CD14-positive monocyte (primary cell): ENCODE measurements at regions not wholly inside any gene's neighbourhood (a gene's known extent, or its start where the extent isn't known, plus 50 kb on each side); places are given as distances from the start of the nearest gene placed in this dataset.

Source experiments
- DNase-seq, 3 donors: peaks; one replicate each; pipeline ENCODE4 v3.0.0-alpha.2; 2011 to 2022
- H2AFZ ChIP-seq: 2 replicates; pipeline ENCODE4 v1.6.0; 2012; ENCODE audit warnings: mild to moderate bottlenecking, low read depth, low read length, inconsistent platforms; ENCODE audit not compliant: insufficient read depth, poor library complexity, severe bottlenecking
- H3K27ac ChIP-seq, 2 donors: 1 replicate in 1 of 2; 2 replicates in 1 of 2; pipeline ENCODE4 v1.5.1; 2012 to 2013; ENCODE audit warnings: low read length in 2 of 2, control low read depth in 1 of 2, inconsistent platforms in 1 of 2, low read depth in 1 of 2, mild to moderate bottlenecking in 1 of 2
- H3K27me3 ChIP-seq, 2 donors: one replicate each; pipeline versions ENCODE4 v1.6.0 to v1.6.1; 2011 to 2013; ENCODE audit warnings: low read length in 2 of 2; ENCODE audit not compliant: control insufficient read depth in 2 of 2, insufficient read depth in 2 of 2
- H3K36me3 ChIP-seq, 2 donors: replicated peaks in 1 of 2; 1 replicate in 1 of 2; 2 replicates in 1 of 2; pipeline versions ENCODE4 v1.5.1 to v1.6.1; 2012 to 2013; ENCODE audit warnings: low read length in 2 of 2, control low read depth in 1 of 2, inconsistent platforms in 1 of 2, mild to moderate bottlenecking in 1 of 2; ENCODE audit not compliant: insufficient read depth in 2 of 2, control insufficient read depth in 1 of 2
- H3K4me1 ChIP-seq, 2 donors: 1 replicate in 1 of 2; 2 replicates in 1 of 2; pipeline versions ENCODE4 v1.5.1 to v1.6.1; 2012 to 2013; ENCODE audit warnings: low read length in 2 of 2, control low read depth in 1 of 2, inconsistent platforms in 1 of 2, mild to moderate bottlenecking in 1 of 2, moderate library complexity in 1 of 2; ENCODE audit not compliant: insufficient read depth in 2 of 2, control insufficient read depth in 1 of 2
- H3K4me2 ChIP-seq: replicated peaks from 2 replicates; pipeline ENCODE3; 2012; ENCODE audit warnings: low read length, moderate library complexity, mild to moderate bottlenecking; ENCODE audit not compliant: poor library complexity, severe bottlenecking; ENCODE audit errors: extremely low read depth
- H3K4me3 ChIP-seq, 3 experiments: fragments of 200-600 bp in 1 of 3; sonication (generic) in 1 of 3; replicated peaks in 1 of 3; 1 replicate in 2 of 3; 2 replicates in 1 of 3; pipeline ENCODE4 v1.5.1; 2011 to 2013; ENCODE audit warnings: low read length in 3 of 3, mild to moderate bottlenecking in 3 of 3, control low read depth in 2 of 3, low read depth in 2 of 3, inconsistent platforms in 1 of 3, moderate library complexity in 1 of 3
- H3K79me2 ChIP-seq: 2 replicates; pipeline ENCODE4 v1.6.0; 2012; ENCODE audit warnings: mild to moderate bottlenecking, control low read depth, inconsistent platforms, low read length, moderate library complexity; ENCODE audit not compliant: insufficient read depth
- H3K9ac ChIP-seq: 2 replicates; pipeline ENCODE4 v1.6.0; 2017; ENCODE audit warnings: low read length, mild to moderate bottlenecking; ENCODE audit not compliant: insufficient read depth, poor library complexity, severe bottlenecking
- H3K9me3 ChIP-seq, 2 donors: replicated peaks in 1 of 2; 1 replicate in 1 of 2; 2 replicates in 1 of 2; pipeline versions ENCODE4 v1.5.1 to v1.6.1; 2012 to 2013; ENCODE audit warnings: low read length in 2 of 2, control low read depth in 1 of 2; ENCODE audit not compliant: control insufficient read depth in 1 of 2, insufficient read depth in 1 of 2
- H4K20me1 ChIP-seq: 2 replicates; pipeline ENCODE4 v1.6.0; 2012; ENCODE audit warnings: mild to moderate bottlenecking, low read length, control low read depth, moderate library complexity; ENCODE audit not compliant: insufficient read depth
- H3K27ac Mint-ChIP-seq, 7 donors: one replicate each; pipeline ENCODE4 v1.8.0; 2020; ENCODE audit warnings: mild to moderate bottlenecking in 7 of 7, mixed read lengths in 7 of 7, moderate library complexity in 6 of 7, inconsistent platforms in 2 of 7
- H3K27me3 Mint-ChIP-seq, 3 donors: one replicate each; pipeline ENCODE4 v1.8.0; 2021 to 2022; ENCODE audit warnings: low read depth in 3 of 3, mild to moderate bottlenecking in 3 of 3, mixed read lengths in 3 of 3, moderate library complexity in 3 of 3, inconsistent platforms in 1 of 3
- H3K36me3 Mint-ChIP-seq, 2 donors: one replicate each; pipeline ENCODE4 v1.8.0; 2020; ENCODE audit warnings: mixed read lengths in 2 of 2, inconsistent platforms in 1 of 2, mild to moderate bottlenecking in 1 of 2
- H3K4me1 Mint-ChIP-seq: one replicate; pipeline ENCODE4 v1.8.0; 2020; ENCODE audit warnings: mild to moderate bottlenecking, mixed read lengths
- H3K4me3 Mint-ChIP-seq, 2 donors: one replicate each; pipeline ENCODE4 v1.8.0; 2020; ENCODE audit warnings: mild to moderate bottlenecking in 2 of 2, mixed read lengths in 2 of 2, moderate library complexity in 1 of 2
- H3K9me3 Mint-ChIP-seq, 7 donors: one replicate each; pipeline ENCODE4 v1.8.0; 2020 to 2022; ENCODE audit warnings: mixed read lengths in 7 of 7, mild to moderate bottlenecking in 6 of 7, moderate library complexity in 6 of 7, inconsistent platforms in 2 of 7
- CTCF ChIP-seq: fragments of 200-600 bp; IDR thresholded peaks from one replicate; pipeline ENCODE4 v1.8.0; 2022; ENCODE audit warnings: antibody characterized with exemption, mild to moderate bottlenecking
- WGBS: methylation state at CpG from one replicate; pipeline ENCODE4 v1.1.5; 2013; ENCODE audit warnings: missing lambda C conversion rate; ENCODE audit not compliant: insufficient coverage; 5-methylcytosine and 5-hydroxymethylcytosine counted together
- intact Hi-C, 2 donors: fragments of 100-400 bp; cut with micrococcal nuclease; formaldehyde crosslinking; loops; one replicate each; pipeline versions ENCODE4 v1.15.0 to v1.15.1; 2023

- WGBS = no CpG with 5 or more reads among the region's 5 CpGs
- H3K9me3 ChIP-seq = peaks cover 41 to 72% of the 10 kb centered on the region in 2 donors
- H3K27ac ChIP-seq = no peak overlapping the region
- no peaks in the 10 kb centered on the region for H3K4me1 ChIP-seq
- Mint-ChIP-seq H3K4me1 (no peaks in the 10 kb centered on the region), H3K27me3 (no peaks in the 10 kb centered on the region), H3K4me3 (no peak overlapping the region), H3K27ac (no peak overlapping the region), H3K9me3 (peaks cover 12 to 45% (median 23%) of the 10 kb centered on the region in 7 donors), H3K36me3 (no peaks in the 10 kb centered on the region)
- no peaks in the 10 kb centered on the region for H4K20me1 ChIP-seq
- no peak overlapping the region for H2AFZ ChIP-seq
- H3K4me2 ChIP-seq = no peak overlapping the region
- TF ChIP-seq CTCF = no peak
- H3K36me3 ChIP-seq = no peaks in the 10 kb centered on the region
- H3K27me3 ChIP-seq = no peaks in the 10 kb centered on the region
- intact Hi-C loops = no loop called here
- no peak for DNase-seq
- H3K9ac ChIP-seq = no peak overlapping the region
- no peak overlapping the region for H3K4me3 ChIP-seq
- H3K79me2 ChIP-seq = no peaks in the 10 kb centered on the region
Observed at GRCh38 chr17:12429116-12429515, 236.6 kb upstream of the MYOCD start.

GRCh38 chr17:12431188-12431587, 234.5 kb upstream of the MYOCD start:
- no peak for TF ChIP-seq CTCF
- Mint-ChIP-seq H3K4me3 (no peak overlapping the region), H3K4me1 (no peaks in the 10 kb centered on the region), H3K27me3 (no peaks in the 10 kb centered on the region), H3K36me3 (no peaks in the 10 kb centered on the region), H3K9me3 (peaks cover 13 to 45% (median 24%) of the 10 kb centered on the region in 7 donors), H3K27ac (no peak overlapping the region)
- Histone ChIP-seq H3K36me3 (no peaks in the 10 kb centered on the region), H4K20me1 (no peaks in the 10 kb centered on the region), H3K9me3 (peaks cover 37 to 70% of the 10 kb centered on the region in 2 donors), H3K27ac (no peak overlapping the region), H3K4me3 (no peak overlapping the region), H2AFZ (no peak overlapping the region), H3K4me2 (no peak overlapping the region), H3K27me3 (no peaks in the 10 kb centered on the region), H3K79me2 (no peaks in the 10 kb centered on the region), H3K4me1 (no peaks in the 10 kb centered on the region), H3K9ac (no peak overlapping the region)
- intact Hi-C loops = no loop called here
- DNase-seq = no peak
- 64% methylated on average over 1 of the region's 4 CpGs for WGBS
